Fibroblast of villous mesenchyme (primary cell): ENCODE measurements at regions not wholly inside any gene's neighbourhood (a gene's known extent, or its start where the extent isn't known, plus 50 kb on each side); places are given as distances from the start of the nearest gene placed in this dataset.
A peak's percentile ranks its signal among the peaks of the same experiment; 100 is the strongest.

Experiments
- DNase-seq: peaks from one replicate; pipeline ENCODE4 v3.0.0-alpha.2; 2010; ENCODE audit warnings: low read depth
- H3K4me3 ChIP-seq: 2 replicates; pipeline ENCODE4 v1.5.1; 2011; ENCODE audit warnings: low read depth, mild to moderate bottlenecking, low read length
- CTCF ChIP-seq: IDR thresholded peaks from 2 replicates; pipeline ENCODE4 v1.5.1; 2012; ENCODE audit warnings: low read depth, mild to moderate bottlenecking, low read length; ENCODE audit not compliant: insufficient read depth

GRCh38 chr2:7811073-7811472, 870.8 kb upstream of the ID2 start:
- no peak overlapping the region for H3K4me3 ChIP-seq
- no peak for DNase-seq
- no peak for TF ChIP-seq CTCF

- TF ChIP-seq CTCF, result no peak
These were observed 869.4 kb upstream of the ID2 start for GRCh38 chr2:7812231-7812995.

GRCh38 chr2:7813541-7814292, 868.1 kb upstream of the ID2 start:
- H3K4me3 ChIP-seq, result no peak overlapping the region
- peak; percentile 4 for DNase-seq
- TF ChIP-seq CTCF, result no peak

More at GRCh38 chr2:7812231-7812995, 869.4 kb upstream of the ID2 start:
- H3K4me3 ChIP-seq, result no peak overlapping the region
- DNase-seq, result peak; percentile 16

GRCh38 chr2:7815726-7816125, 866.1 kb upstream of the ID2 start:
- DNase-seq, result no peak
- no peak overlapping the region for H3K4me3 ChIP-seq
- TF ChIP-seq CTCF, result no peak

- TF ChIP-seq CTCF, result no peak
These were observed 865.6 kb upstream of the ID2 start for GRCh38 chr2:7816233-7816632.

GRCh38 chr2:7816944-7817343, 864.9 kb upstream of the ID2 start:
- DNase-seq, result no peak
- TF ChIP-seq CTCF, result no peak

More at GRCh38 chr2:7816233-7816632, 865.6 kb upstream of the ID2 start:
- DNase-seq, result no peak
- no peak overlapping the region for H3K4me3 ChIP-seq

GRCh38 chr2:7819316-7819715, 862.5 kb upstream of the ID2 start:
- DNase-seq, result no peak
- no peak for TF ChIP-seq CTCF

More at GRCh38 chr2:7816944-7817343, 864.9 kb upstream of the ID2 start:
- no peak overlapping the region for H3K4me3 ChIP-seq

More at GRCh38 chr2:7819316-7819715, 862.5 kb upstream of the ID2 start:
- H3K4me3 ChIP-seq, result no peak overlapping the region
